ENCODE measurements at regions not wholly inside any gene's neighbourhood (a gene's known extent, or its start where the extent isn't known, plus 50 kb on each side); places are given as distances from the start of the nearest gene placed in this dataset.

DNA sequence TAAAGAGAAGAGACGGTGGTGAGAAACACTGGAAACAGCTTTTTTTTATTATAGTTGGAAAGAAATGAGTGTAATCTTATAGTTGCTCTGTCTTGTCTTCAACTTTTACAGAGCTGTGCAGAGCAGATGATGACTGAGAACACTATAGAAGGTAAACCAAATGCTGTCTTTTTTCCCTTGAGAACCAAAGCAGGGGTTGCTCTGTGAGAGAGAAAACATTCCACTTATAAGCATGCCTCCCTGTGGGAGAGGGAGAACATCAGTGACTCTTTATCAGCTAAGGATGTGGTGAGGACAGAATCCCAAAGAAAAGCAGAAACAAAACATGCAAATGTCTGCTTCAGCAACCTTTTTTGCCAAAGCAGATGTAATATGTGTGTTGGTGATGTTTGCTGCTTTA lies 179.3 kb upstream of the HDDC2 start:
- TF ChIP-seq, protein P1, sequence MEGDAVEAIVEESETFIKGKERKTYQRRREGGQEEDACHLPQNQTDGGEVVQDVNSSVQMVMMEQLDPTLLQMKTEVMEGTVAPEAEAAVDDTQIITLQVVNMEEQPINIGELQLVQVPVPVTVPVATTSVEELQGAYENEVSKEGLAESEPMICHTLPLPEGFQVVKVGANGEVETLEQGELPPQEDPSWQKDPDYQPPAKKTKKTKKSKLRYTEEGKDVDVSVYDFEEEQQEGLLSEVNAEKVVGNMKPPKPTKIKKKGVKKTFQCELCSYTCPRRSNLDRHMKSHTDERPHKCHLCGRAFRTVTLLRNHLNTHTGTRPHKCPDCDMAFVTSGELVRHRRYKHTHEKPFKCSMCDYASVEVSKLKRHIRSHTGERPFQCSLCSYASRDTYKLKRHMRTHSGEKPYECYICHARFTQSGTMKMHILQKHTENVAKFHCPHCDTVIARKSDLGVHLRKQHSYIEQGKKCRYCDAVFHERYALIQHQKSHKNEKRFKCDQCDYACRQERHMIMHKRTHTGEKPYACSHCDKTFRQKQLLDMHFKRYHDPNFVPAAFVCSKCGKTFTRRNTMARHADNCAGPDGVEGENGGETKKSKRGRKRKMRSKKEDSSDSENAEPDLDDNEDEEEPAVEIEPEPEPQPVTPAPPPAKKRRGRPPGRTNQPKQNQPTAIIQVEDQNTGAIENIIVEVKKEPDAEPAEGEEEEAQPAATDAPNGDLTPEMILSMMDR (IDR thresholded peaks at IDR 0.05; ENCODE audit: control insufficient read depth, extremely low read depth, insufficient read depth) = no peak
- H3K4me3 ChIP-seq (ENCODE audit: low read depth, low read length) = no peak overlapping the region
- DNase-seq (ENCODE audit: low read depth) = no peak

DNA sequence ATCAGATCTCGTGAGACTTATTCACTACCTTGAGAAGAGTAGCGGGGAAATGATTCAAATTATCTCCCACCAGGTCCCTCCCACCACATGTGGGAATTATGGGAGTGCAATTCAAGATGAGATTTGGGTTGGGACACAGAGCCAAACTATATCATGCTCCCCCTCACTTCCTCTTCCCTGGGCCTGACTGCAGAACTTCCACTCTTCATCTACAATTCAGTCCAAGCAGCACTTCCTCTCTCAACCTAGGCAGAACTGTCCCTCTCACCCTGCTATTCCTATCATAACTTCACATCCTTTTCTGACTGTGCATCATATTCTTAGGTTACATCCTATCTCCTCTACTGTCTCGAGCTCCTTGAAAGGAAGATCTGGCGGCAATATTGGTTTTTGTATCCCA lies 184.0 kb upstream of the HDDC2 start:
- no peak for DNase-seq (ENCODE audit: low read depth)
- H3K4me3 ChIP-seq (ENCODE audit: low read depth, low read length) = no peak overlapping the region
- TF ChIP-seq, protein P1 (IDR thresholded peaks at IDR 0.05; ENCODE audit: control insufficient read depth, extremely low read depth, insufficient read depth) = no peak

DNA sequence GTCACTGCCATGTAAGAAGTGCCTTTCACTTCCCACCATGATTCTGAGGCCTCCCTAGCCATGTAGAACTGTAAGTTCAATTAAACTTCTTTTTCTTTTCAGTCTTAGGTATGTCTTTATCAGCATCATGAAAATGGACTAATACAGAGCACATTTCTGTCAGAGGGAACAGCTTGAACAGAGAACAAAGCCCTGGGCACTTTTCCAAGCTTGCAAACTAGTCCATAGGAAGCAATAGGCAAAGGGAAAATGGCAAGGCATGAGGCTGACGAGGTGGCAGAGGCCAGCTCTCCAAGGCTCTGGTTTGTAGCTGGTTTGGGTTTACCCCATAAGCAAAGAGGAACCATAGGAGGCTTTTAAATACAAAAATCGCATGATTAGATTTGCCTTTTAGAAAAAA lies 185.1 kb upstream of the HDDC2 start:
- DNase-seq (ENCODE audit: low read depth) = no peak
- H3K4me3 ChIP-seq (ENCODE audit: low read depth, low read length) = no peak overlapping the region
- TF ChIP-seq, protein P1 (IDR thresholded peaks at IDR 0.05; ENCODE audit: control insufficient read depth, extremely low read depth, insufficient read depth) = no peak

DNA sequence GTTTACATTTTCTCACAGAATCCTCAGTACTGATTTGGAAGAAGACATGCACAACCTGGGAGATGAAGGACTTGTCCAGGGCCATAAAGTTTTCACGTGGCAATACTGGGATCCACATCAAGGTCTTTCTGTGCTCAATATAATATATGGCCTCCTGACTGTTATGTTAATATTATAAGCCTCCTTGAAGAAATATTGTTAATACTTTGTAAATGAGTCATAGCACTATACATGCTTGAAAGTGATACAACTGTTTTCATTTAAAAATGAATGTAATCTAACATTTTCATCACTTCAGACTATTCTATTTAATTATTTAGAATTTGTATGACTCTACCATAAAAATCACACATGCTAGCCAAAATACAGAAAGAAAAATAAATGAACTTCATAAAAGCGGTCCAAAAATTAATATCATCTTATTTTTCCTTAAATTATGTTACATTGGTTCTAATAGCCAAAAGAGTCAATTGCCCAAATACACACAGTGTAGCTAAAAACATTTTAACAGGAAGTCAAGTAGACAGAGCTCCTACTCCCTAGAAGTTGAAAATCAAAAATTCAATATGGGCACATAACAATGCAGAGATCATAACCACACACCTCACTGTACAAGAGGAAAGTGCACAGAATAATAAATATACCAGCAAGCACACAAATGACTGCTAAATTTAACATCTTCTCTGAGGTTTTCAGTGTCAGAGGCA lies 188.0 kb upstream of the HDDC2 start:
- no peak overlapping the region for H3K4me3 ChIP-seq (ENCODE audit: low read depth, low read length)
- TF ChIP-seq, protein P1 (IDR thresholded peaks at IDR 0.05; ENCODE audit: control insufficient read depth, extremely low read depth, insufficient read depth) = no peak
- DNase-seq (ENCODE audit: low read depth) = no peak

DNA sequence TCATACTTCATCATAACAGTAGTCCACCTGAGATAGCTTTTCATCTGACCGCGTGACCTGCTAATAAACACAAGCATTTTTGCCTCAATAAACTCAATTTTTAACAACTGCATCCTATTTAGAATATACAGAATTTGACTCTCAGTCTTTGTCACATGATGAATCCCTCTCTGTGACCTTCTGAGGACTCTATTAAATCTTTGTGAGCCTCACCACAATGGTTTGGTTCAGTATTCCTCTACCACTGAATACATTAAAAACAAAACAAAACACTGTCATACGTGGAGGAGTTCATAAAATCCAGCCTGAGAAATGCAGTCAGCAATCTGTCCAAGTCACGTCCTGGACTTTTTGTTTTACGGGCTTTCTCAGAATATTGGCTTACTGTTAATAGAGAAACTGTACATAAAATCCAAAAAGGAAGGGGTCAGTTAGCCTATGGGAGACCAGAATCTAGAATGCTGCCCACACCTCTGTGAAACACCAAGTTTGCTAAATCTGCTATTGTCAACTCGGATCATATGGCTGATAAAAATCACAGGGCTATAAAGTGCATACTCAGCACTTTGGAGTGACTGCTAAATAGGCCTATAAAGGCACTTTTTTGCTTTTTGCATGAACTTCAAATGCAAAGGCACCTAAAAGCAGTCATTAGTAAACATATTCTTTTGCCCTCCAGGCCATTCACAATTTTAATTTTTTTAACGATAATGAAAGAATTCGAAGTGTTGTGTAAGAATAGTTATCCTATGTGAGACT lies 190.3 kb upstream of the HDDC2 start:
- no peak for DNase-seq (ENCODE audit: low read depth)
- H3K4me3 ChIP-seq (ENCODE audit: low read depth, low read length) = no peak overlapping the region
- TF ChIP-seq, protein P1 (IDR thresholded peaks at IDR 0.05; ENCODE audit: control insufficient read depth, extremely low read depth, insufficient read depth) = no peak

DNA sequence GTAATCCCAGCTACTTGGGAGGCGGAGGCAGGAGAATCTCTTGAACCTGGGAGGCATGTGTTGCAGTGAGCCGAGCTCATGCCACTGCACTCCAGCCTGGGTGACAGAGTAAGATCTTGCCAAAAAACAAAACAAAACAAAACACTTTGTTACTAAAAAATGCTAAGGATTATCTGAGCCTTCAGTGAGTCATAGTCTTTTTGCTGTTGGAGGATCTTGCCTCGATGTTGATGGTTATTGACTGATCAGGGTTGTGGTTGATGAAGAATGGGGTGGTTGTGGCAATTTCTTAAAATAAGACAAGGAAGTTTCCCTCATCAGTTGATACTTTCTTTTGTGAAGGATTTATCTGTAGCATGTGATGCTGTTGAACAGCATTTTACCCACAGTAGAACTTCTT lies 196.8 kb upstream of the HDDC2 start:
- TF ChIP-seq, protein P1 (IDR thresholded peaks at IDR 0.05; ENCODE audit: control insufficient read depth, extremely low read depth, insufficient read depth) = no peak
- DNase-seq (ENCODE audit: low read depth) = no peak
- H3K4me3 ChIP-seq (ENCODE audit: low read depth, low read length) = no peak overlapping the region
